H1 (cell line): ENCODE measurements at regions not wholly inside any gene's neighbourhood (a gene's known extent, or its start where the extent isn't known, plus 50 kb on each side); places are given as distances from the start of the nearest gene placed in this dataset.

Experiments
- BACH1 ChIP-seq: IDR thresholded peaks from 2 replicates; pipeline ENCODE4 v1.6.1; 2012; ENCODE audit warnings: low read length, improper control_type of control experiment
- EGR1 ChIP-seq: IDR thresholded peaks from 2 replicates; pipeline ENCODE4 v1.6.1; 2011; ENCODE audit warnings: low read depth, low read length, borderline replicate concordance
- EZH2 ChIP-seq: fragments of 200-600 bp; sonication (generic); IDR thresholded peaks from 2 replicates; pipeline ENCODE4 v1.7.1; 2012; ENCODE audit warnings: low read depth, mild to moderate bottlenecking, moderate library complexity, low read length, inconsistent platforms; ENCODE audit not compliant: severe bottlenecking
- MAFK ChIP-seq: IDR thresholded peaks from 2 replicates; pipeline ENCODE4 v1.6.1; 2012; ENCODE audit warnings: low read depth, mild to moderate bottlenecking, improper control_type of control experiment, low read length
- POLR2A ChIP-seq, 2 experiments: IDR thresholded peaks; 1 replicate in 1 of 2; 2 replicates in 1 of 2; pipeline ENCODE4 v1.6.1; 2011; ENCODE audit warnings: low read depth in 2 of 2, low read length in 2 of 2, mild to moderate bottlenecking in 2 of 2; ENCODE audit errors: control extremely low read depth in 1 of 2
- RAD21 ChIP-seq, 2 experiments: IDR thresholded peaks in 1 of 2; conservative IDR thresholded peaks in 1 of 2; 2 replicates each; pipeline ENCODE4 v1.6.1; 2011; ENCODE audit warnings: low read depth in 2 of 2, low read length in 2 of 2, improper control_type of control experiment in 1 of 2, inconsistent platforms in 1 of 2, mild to moderate bottlenecking in 1 of 2, moderate library complexity in 1 of 2
- RFX5 ChIP-seq: IDR thresholded peaks from 2 replicates; pipeline ENCODE4 v1.6.1; 2011; ENCODE audit warnings: low read depth, low read length, improper control_type of control experiment, borderline replicate concordance
- RNF2 ChIP-seq: fragments of 200-900, 300-1000 bp; sonication (generic); IDR thresholded peaks from 2 replicates; pipeline ENCODE4 v1.7.1; 2016; ENCODE audit warnings: borderline replicate concordance, low read depth, mild to moderate bottlenecking, antibody characterized with exemption, low read length; ENCODE audit not compliant: poor library complexity, severe bottlenecking; ENCODE audit errors: missing control alignments
- SRF ChIP-seq: IDR thresholded peaks from 2 replicates; pipeline ENCODE4 v1.6.1; 2011; ENCODE audit warnings: mild to moderate bottlenecking, low read depth, low read length, moderate library complexity
- SUZ12 ChIP-seq: fragments of 200-600 bp; sonication (generic); IDR thresholded peaks from 2 replicates; pipeline ENCODE4 v1.6.1; 2012; ENCODE audit warnings: mild to moderate bottlenecking, inconsistent platforms, low read length, moderate library complexity, mixed read lengths
- TAF1 ChIP-seq: IDR thresholded peaks from 2 replicates; pipeline ENCODE4 v1.6.1; 2011; ENCODE audit warnings: mild to moderate bottlenecking, low read depth, low read length
- ZNF274 ChIP-seq: IDR thresholded peaks from 2 replicates; pipeline ENCODE4 v1.7.0; 2012; ENCODE audit warnings: low read length, borderline replicate concordance; ENCODE audit errors: extremely low read depth
- TF ChIP-seq, protein P1 (sequence below), 3 experiments: IDR thresholded peaks; 1 replicate in 2 of 3; 2 replicates in 1 of 3; pipeline versions ENCODE4 v1.5.1 to v1.6.1; 2011; ENCODE audit warnings: low read length in 3 of 3, mild to moderate bottlenecking in 3 of 3, inconsistent platforms in 2 of 3, low read depth in 1 of 3, moderate library complexity in 1 of 3; ENCODE audit not compliant: insufficient read depth in 1 of 3; ENCODE audit errors: control extremely low read depth in 1 of 3

DNA sequence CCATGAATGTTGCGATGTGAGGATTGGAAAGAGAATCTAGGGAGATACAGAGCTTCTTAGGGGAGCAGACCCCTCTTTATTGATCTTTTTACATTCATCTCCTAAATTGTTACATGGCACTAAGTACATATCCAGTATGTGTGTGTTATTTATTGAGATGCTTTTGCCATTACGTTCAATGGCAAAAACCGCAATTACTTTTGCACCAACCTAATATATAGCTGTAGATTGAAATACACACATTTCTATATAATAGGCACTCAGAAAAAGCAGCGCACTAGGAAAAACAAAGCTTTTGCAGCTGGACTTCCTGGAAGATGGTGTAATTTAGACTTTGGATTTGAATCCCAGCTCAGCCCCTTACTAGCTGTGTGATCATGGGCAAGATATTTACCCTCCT lies 849.4 kb downstream of the SLC4A3 start:
- no peak for TF ChIP-seq BACH1
- TF ChIP-seq RAD21 (IDR thresholded peaks at IDR 0.05 in 1 of 2, conservative IDR thresholded peaks at IDR 0.05 in 1 of 2; ENCODE audit: low read depth in 2 of 2, low read length in 2 of 2): no peak
- TF ChIP-seq MAFK: no peak
- no peak for TF ChIP-seq EZH2
- TF ChIP-seq RNF2: no peak
- no peak for TF ChIP-seq SRF
- TF ChIP-seq EGR1: no peak
- no peak for TF ChIP-seq TAF1
- TF ChIP-seq SUZ12: no peak
- no peak for TF ChIP-seq POLR2A (IDR thresholded peaks at IDR 0.05; ENCODE audit: control extremely low read depth in 1 of 2, low read depth in 2 of 2, low read length in 2 of 2)
- TF ChIP-seq, protein P1, sequence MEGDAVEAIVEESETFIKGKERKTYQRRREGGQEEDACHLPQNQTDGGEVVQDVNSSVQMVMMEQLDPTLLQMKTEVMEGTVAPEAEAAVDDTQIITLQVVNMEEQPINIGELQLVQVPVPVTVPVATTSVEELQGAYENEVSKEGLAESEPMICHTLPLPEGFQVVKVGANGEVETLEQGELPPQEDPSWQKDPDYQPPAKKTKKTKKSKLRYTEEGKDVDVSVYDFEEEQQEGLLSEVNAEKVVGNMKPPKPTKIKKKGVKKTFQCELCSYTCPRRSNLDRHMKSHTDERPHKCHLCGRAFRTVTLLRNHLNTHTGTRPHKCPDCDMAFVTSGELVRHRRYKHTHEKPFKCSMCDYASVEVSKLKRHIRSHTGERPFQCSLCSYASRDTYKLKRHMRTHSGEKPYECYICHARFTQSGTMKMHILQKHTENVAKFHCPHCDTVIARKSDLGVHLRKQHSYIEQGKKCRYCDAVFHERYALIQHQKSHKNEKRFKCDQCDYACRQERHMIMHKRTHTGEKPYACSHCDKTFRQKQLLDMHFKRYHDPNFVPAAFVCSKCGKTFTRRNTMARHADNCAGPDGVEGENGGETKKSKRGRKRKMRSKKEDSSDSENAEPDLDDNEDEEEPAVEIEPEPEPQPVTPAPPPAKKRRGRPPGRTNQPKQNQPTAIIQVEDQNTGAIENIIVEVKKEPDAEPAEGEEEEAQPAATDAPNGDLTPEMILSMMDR (IDR thresholded peaks at IDR 0.05; ENCODE audit: control extremely low read depth in 1 of 3, insufficient read depth in 1 of 3, low read depth in 1 of 3, low read length in 3 of 3): no peak
- no peak for TF ChIP-seq ZNF274
- TF ChIP-seq RFX5: no peak
